Chondrocyte (in vitro differentiated cells): ENCODE measurements at regions not wholly inside any gene's neighbourhood (a gene's known extent, or its start where the extent isn't known, plus 50 kb on each side); places are given as distances from the start of the nearest gene placed in this dataset.

Experiments used
- DNase-seq: peaks from one replicate; pipeline ENCODE4 v3.0.0; 2021; ENCODE audit warnings: mixed read lengths, low spot score
- H3K27ac Mint-ChIP-seq: one replicate; pipeline ENCODE4 v1.8.0; 2021; ENCODE audit warnings: mild to moderate bottlenecking, moderate library complexity, mixed read lengths; ENCODE audit not compliant: unreplicated experiment
- H3K27me3 Mint-ChIP-seq: 2 replicates; pipeline ENCODE4 v1.8.0; 2021; ENCODE audit warnings: low read depth, mixed read lengths
- H3K36me3 Mint-ChIP-seq: 2 replicates; pipeline ENCODE4 v1.8.0; 2021; ENCODE audit warnings: low read depth, mixed read lengths
- H3K4me1 Mint-ChIP-seq: 2 replicates; pipeline ENCODE4 v1.8.0; 2021; ENCODE audit warnings: low read depth, mild to moderate bottlenecking, mixed read lengths
- H3K4me3 Mint-ChIP-seq: one replicate; pipeline ENCODE4 v1.8.0; 2021; ENCODE audit warnings: mild to moderate bottlenecking, moderate library complexity, mixed read lengths; ENCODE audit not compliant: unreplicated experiment
- H3K9me3 Mint-ChIP-seq: 2 replicates; pipeline ENCODE4 v1.8.0; 2021; ENCODE audit warnings: low read depth, mixed read lengths
- TF ChIP-seq, protein P1 (sequence below): fragments of 200-600 bp; sonication (generic); IDR thresholded peaks from 2 replicates; pipeline ENCODE4 v1.5.0; 2021; ENCODE audit warnings: antibody characterized with exemption, mild to moderate bottlenecking, moderate library complexity

DNA sequence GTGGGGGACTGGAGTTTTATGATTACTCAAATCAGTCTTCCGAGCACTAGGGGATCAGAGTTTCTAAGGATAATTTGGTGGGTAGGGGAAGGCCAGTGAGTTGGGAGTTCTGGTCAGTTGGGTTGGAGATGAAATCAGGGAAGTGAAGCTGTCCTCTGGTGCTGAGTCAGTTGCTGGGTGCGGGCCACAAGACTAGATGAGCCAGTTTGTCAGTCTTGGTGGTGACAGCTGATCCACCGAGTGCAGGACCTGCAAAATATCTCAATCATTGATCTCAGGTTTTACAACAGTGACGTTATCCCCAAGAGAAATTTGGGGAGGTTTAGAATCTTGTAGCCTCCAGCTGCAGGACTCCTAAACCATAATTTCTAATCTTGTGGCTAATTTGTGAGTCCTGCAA lies 249.4 kb downstream of the FAM43A start:
- H3K4me3 Mint-ChIP-seq = no peak overlapping the region
- DNase-seq = no peak
- no peak overlapping the region for H3K27ac Mint-ChIP-seq
- TF ChIP-seq, protein P1, sequence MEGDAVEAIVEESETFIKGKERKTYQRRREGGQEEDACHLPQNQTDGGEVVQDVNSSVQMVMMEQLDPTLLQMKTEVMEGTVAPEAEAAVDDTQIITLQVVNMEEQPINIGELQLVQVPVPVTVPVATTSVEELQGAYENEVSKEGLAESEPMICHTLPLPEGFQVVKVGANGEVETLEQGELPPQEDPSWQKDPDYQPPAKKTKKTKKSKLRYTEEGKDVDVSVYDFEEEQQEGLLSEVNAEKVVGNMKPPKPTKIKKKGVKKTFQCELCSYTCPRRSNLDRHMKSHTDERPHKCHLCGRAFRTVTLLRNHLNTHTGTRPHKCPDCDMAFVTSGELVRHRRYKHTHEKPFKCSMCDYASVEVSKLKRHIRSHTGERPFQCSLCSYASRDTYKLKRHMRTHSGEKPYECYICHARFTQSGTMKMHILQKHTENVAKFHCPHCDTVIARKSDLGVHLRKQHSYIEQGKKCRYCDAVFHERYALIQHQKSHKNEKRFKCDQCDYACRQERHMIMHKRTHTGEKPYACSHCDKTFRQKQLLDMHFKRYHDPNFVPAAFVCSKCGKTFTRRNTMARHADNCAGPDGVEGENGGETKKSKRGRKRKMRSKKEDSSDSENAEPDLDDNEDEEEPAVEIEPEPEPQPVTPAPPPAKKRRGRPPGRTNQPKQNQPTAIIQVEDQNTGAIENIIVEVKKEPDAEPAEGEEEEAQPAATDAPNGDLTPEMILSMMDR = no peak
- H3K36me3 Mint-ChIP-seq = peaks cover 1% of the 10 kb centered on the region
- H3K9me3 Mint-ChIP-seq = no peaks in the 10 kb centered on the region
- peaks cover 28% of the 10 kb centered on the region for H3K4me1 Mint-ChIP-seq
- H3K27me3 Mint-ChIP-seq = no peaks in the 10 kb centered on the region

DNA sequence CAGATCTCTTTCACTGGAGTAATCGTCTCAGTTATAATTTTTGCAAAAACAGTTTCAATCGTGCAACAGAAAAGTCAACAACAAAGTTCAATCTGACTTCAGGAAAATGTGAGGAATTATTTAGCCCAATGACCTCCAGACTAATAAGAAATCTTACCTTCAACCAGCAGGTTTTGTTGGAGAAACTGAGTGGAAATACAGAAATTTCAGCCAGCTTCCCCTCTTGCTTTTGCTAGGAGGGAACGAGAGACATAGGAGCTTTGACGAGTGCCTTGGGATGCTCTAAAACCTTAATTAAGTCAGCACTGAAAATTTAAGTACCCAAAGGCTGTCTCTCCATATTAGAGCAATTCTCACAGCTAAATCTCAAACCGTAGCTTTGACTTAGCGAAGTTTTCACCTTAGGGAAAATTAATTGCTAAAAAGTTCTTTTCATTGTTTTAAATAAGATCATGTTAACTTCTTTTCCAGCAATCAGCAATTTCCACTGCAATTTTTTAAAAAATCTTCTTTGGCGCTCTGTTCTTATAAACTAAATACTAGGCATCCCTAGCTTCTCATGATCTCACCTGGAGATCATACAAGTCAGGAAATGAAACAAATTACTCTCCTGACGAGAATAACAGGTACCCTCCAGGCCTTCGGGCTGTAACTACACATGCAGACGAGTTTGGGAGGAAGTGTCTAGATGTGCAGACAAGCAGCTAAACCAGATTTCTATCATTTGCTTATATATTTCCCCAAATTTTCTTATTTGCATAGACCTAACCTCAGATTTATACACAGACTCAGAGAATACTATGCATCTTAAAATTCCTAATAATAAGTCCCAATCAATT lies 250.2 kb downstream of the FAM43A start:
- Mint-ChIP-seq H3K27ac (no peak overlapping the region), H3K4me3 (no peak overlapping the region)

DNA sequence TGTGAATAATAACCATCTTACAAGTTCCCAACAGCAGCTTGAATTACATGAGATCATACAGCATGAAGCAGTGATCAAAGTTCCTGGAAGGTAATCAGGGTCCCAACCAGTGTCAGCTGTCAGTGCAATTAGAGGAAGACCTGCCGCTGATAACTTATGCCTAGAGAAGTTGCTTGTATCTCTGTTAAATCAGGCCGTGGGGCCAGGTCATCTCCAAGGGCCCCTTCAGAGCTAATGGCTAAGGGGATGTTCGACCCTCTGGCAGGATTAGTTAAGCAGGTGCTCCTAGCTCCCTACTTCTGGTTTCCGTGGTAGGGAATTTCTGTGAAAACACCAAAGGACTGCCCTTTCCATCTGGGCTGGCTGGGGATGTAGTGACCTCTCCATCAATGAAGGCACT lies 251.0 kb downstream of the FAM43A start:
- no peaks in the 10 kb centered on the region for H3K27me3 Mint-ChIP-seq
- peaks cover 12% of the 10 kb centered on the region for H3K4me1 Mint-ChIP-seq
- H3K36me3 Mint-ChIP-seq = peaks cover 1% of the 10 kb centered on the region
- H3K27ac Mint-ChIP-seq = no peak overlapping the region
- no peak for DNase-seq
- TF ChIP-seq, protein P1 = no peak
- no peaks in the 10 kb centered on the region for H3K9me3 Mint-ChIP-seq
- no peak overlapping the region for H3K4me3 Mint-ChIP-seq

More for the DNA sequence above, 250.2 kb downstream of the FAM43A start:
- no peaks in the 10 kb centered on the region for H3K27me3 Mint-ChIP-seq
- TF ChIP-seq, protein P1 = no peak
- no peak for DNase-seq
- H3K4me1 Mint-ChIP-seq = peaks cover 20% of the 10 kb centered on the region
- H3K9me3 Mint-ChIP-seq = no peaks in the 10 kb centered on the region
- peaks cover 1% of the 10 kb centered on the region for H3K36me3 Mint-ChIP-seq

DNA sequence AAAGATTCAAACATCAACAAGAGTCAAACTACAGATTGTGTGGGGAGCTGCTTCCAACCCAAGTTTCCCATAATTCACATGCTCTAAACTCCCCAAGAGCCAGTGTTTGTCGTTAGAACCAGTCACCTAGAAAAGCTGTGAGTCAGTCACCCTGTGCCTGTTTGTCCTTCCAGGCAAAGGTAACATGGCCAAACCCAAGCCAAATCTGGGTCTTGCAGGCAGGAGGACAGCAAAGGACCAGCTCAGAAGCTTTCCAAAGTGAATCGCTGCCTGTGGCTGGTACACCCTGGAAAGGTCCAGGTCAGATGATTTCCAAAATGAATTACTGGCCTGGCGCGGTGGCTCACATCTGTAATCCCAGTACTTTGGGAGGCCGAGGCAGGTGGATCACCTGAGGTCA lies 251.5 kb downstream of the FAM43A start:
- no peak for DNase-seq
- Mint-ChIP-seq H3K27me3 (no peaks in the 10 kb centered on the region), H3K4me1 (peaks cover 7% of the 10 kb centered on the region), H3K9me3 (no peaks in the 10 kb centered on the region), H3K36me3 (peaks cover under 1% of the 10 kb centered on the region), H3K27ac (no peak overlapping the region), H3K4me3 (no peak overlapping the region)
- TF ChIP-seq, protein P1 = no peak

DNA sequence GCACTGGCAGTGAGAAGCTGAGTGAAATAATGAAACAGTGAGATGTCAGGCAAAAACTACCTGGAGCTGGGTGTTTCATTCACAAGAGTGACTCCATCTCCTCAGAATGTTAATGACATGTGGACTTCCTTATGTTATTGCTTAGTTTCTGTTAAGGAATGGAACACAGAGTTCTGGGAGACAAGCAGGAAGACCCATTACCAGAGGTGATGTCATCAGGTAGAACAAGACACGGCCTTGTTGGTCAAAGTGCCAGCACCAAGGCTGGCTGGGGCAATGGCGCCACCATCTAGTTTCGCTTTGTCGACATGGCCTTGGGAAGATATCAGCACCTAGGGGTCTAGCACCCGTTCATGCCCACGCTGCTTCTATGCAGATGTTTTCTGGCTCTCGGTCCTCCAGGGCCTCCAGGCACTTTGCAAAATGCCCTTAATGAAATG lies 252.2 kb downstream of the FAM43A start:
- H3K27me3 Mint-ChIP-seq = peaks cover 1% of the 10 kb centered on the region
- TF ChIP-seq, protein P1 = no peak
- peaks cover 6% of the 10 kb centered on the region for H3K4me1 Mint-ChIP-seq
- no peaks in the 10 kb centered on the region for H3K36me3 Mint-ChIP-seq
- H3K9me3 Mint-ChIP-seq = no peaks in the 10 kb centered on the region
- no peak for DNase-seq
- H3K4me3 Mint-ChIP-seq = no peak overlapping the region
- H3K27ac Mint-ChIP-seq = no peak overlapping the region
